Progenitor cell of endocrine pancreas (in vitro differentiated cells): ENCODE measurements at regions not wholly inside any gene's neighbourhood (a gene's known extent, or its start where the extent isn't known, plus 50 kb on each side); places are given as distances from the start of the nearest gene placed in this dataset.

ENCODE experiments used
- DNase-seq: peaks from one replicate; pipeline ENCODE4 v3.0.0; 2021; ENCODE audit warnings: low spot score; ENCODE audit not compliant: unreplicated experiment
- H3K27ac Mint-ChIP-seq: 2 replicates; pipeline ENCODE4 v1.8.0; 2021; ENCODE audit warnings: mild to moderate bottlenecking, moderate library complexity, mixed read lengths
- H3K27me3 Mint-ChIP-seq: 2 replicates; pipeline ENCODE4 v1.8.0; 2021; ENCODE audit warnings: mixed read lengths
- H3K36me3 Mint-ChIP-seq: 2 replicates; pipeline ENCODE4 v1.8.0; 2022; ENCODE audit warnings: mixed read lengths; ENCODE audit not compliant: insufficient read depth
- H3K4me1 Mint-ChIP-seq: 2 replicates; pipeline ENCODE4 v1.8.0; 2021; ENCODE audit warnings: low read depth, mixed read lengths
- H3K4me3 Mint-ChIP-seq: 2 replicates; pipeline ENCODE4 v1.8.0; 2021; ENCODE audit warnings: low read depth, mild to moderate bottlenecking, moderate library complexity, mixed read lengths
- H3K9me3 Mint-ChIP-seq: 2 replicates; pipeline ENCODE4 v1.8.0; 2021; ENCODE audit warnings: low read depth, mixed read lengths
- TF ChIP-seq, protein P1 (sequence below): fragments of 200-600 bp; sonication (generic); IDR thresholded peaks from one replicate; pipeline ENCODE4 v1.5.0; 2021; ENCODE audit warnings: antibody characterized with exemption, mild to moderate bottlenecking; ENCODE audit not compliant: unreplicated experiment

DNA sequence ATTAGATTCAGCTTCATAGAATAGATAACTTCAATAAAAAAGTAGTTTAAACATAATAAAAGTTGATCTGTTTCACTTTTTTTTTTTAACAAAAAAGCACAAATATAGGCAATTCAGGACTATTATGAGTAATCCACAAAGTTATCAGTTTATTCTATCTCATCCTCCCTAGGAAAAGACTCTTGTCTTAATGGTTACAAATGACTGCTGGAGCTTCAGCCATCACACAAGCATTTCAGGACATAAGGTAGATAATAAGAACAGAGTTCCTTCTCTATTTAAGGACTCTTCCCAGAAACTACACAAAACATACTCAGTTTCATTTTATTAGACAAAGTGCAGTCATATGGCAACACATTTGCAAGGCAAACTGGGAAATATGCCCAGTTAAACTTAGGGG lies 357.6 kb upstream of the SETBP1 start:
- no peak overlapping the region for H3K4me3 Mint-ChIP-seq
- H3K27ac Mint-ChIP-seq = no peak overlapping the region
- H3K36me3 Mint-ChIP-seq = no peaks in the 10 kb centered on the region
- no peaks in the 10 kb centered on the region for H3K9me3 Mint-ChIP-seq
- no peaks in the 10 kb centered on the region for H3K4me1 Mint-ChIP-seq
- H3K27me3 Mint-ChIP-seq = peaks cover 4% of the 10 kb centered on the region
- no peak for DNase-seq
- TF ChIP-seq, protein P1, sequence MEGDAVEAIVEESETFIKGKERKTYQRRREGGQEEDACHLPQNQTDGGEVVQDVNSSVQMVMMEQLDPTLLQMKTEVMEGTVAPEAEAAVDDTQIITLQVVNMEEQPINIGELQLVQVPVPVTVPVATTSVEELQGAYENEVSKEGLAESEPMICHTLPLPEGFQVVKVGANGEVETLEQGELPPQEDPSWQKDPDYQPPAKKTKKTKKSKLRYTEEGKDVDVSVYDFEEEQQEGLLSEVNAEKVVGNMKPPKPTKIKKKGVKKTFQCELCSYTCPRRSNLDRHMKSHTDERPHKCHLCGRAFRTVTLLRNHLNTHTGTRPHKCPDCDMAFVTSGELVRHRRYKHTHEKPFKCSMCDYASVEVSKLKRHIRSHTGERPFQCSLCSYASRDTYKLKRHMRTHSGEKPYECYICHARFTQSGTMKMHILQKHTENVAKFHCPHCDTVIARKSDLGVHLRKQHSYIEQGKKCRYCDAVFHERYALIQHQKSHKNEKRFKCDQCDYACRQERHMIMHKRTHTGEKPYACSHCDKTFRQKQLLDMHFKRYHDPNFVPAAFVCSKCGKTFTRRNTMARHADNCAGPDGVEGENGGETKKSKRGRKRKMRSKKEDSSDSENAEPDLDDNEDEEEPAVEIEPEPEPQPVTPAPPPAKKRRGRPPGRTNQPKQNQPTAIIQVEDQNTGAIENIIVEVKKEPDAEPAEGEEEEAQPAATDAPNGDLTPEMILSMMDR = no peak

DNA sequence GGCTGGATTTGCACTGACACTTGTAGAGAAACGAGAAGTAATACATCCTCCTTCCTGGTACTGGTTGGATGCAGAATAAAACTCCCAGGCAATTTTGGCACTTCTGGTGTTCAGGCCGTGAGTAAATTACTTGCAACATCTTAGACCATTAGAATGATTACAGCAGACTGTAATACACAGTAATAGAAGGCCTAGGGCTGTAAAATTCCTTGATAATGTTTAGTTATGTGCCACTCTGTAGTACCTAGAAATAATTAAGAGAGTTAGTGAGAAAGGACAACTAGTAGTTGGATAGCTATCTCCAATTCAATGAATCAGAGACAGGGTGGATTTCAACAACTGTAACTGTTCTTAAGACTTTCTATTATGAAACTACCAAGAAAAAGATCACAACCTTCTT lies 356.3 kb upstream of the SETBP1 start:
- H3K4me1 Mint-ChIP-seq = no peaks in the 10 kb centered on the region
- no peaks in the 10 kb centered on the region for H3K36me3 Mint-ChIP-seq
- H3K9me3 Mint-ChIP-seq = no peaks in the 10 kb centered on the region
- no peak overlapping the region for H3K27ac Mint-ChIP-seq
- H3K27me3 Mint-ChIP-seq = peaks cover 4% of the 10 kb centered on the region
- DNase-seq = no peak
- TF ChIP-seq, protein P1 = no peak
- H3K4me3 Mint-ChIP-seq = no peak overlapping the region

DNA sequence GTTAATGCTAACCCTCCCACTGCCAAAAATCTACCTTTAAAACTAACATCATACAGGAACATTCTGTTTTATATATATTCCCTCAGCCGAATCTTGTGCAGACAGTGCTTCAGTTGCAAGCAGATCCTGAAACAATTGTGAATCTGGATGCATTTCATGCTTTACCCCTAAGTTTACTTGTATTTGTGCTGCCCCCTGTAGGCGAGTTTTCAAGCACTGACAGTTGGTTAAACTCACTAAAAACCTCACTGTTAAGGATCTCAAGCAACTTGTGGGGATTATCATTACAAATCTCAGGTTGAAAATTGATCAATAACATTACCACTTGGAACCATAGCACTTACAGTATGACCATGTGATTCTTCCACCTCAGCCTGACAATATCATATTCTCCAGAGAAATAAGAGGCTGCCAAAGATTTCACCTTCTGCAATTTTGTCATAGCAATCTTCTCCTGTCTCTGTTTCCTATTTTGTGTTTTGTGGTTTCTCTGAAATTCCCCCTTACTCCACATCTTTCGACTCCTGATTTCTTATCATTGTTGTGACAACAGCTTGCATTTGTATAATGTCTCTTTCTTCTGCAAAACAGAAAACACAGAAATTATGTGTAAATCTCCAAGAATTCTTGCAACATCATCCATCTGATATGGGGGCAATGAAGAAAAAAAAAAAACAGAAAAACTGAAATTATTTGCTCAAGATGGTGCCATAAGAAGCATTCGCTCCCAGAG lies 354.6 kb upstream of the SETBP1 start:
- Mint-ChIP-seq H3K4me1 (no peaks in the 10 kb centered on the region), H3K4me3 (no peak overlapping the region), H3K9me3 (no peaks in the 10 kb centered on the region), H3K27ac (no peak overlapping the region), H3K36me3 (no peaks in the 10 kb centered on the region), H3K27me3 (peaks cover 4% of the 10 kb centered on the region)
- DNase-seq = peak; percentile 34
- TF ChIP-seq, protein P1 = peak; percentile 76

DNA sequence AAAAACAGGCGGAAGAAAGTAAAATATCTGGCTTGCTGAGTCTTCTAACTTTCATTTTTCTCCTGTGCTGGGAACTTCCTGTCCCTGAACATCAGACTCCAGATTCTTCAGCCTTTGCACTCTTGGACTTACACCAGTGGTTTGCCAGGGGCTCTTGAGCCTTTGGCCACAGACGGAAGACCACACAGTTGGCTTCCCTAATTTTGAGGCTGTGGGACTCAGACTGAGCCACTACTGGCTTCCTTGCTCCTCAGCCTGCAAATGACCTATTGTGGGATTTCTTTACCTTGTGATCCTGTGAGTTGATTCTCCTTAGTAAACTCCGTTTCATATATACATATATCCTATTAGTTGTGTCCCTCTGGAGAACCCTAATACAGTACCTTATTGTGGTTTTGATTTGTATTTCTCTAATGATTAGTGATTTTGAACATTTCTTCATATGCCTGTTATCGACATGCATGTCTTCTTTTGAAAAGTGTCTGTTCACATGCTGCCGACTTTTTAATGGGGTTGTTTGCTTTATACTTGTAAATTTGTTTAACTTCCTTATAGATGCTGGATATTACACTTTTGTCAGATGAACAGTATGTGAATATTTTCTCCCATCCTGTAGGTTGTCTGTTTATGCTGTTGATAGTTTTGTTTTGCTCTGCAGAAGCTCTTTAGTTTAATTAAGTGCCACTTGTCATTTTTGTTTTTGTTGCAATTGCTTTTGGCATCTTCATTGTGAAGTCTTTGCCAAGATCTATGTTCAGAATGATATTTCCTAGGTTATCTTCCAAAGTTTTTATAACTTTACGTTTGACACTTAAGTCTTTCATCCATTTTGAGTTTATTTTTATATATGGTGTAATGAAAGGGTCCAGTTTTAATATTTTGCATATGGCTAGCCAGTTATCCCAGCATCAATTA lies 348.8 kb upstream of the SETBP1 start:
- no peaks in the 10 kb centered on the region for H3K27me3 Mint-ChIP-seq

DNA sequence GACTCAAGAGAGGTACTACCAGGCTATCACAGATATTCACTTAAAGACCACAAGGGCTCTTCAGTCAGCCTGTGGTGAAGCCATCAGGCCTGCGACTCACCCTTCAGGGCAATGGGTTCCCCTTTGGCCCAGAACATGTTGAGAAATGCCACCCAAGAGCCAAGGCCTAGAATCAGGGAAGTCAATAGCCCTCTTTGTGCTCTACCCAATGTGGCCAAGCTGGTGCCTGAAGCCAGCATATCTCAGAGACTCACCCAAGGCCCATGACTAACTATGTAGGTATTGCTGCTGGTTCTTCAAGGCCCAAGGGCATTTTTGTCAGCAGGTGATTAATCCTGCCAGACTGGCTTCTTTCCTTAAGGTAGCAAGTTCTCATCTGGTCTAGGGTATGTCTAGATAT lies 338.9 kb upstream of the SETBP1 start:
- H3K36me3 Mint-ChIP-seq = peaks cover 2% of the 10 kb centered on the region
- H3K4me1 Mint-ChIP-seq = no peaks in the 10 kb centered on the region
- TF ChIP-seq, protein P1 = no peak

More for the DNA sequence above, 348.8 kb upstream of the SETBP1 start:
- Mint-ChIP-seq H3K4me1 (no peaks in the 10 kb centered on the region), H3K4me3 (no peak overlapping the region), H3K36me3 (no peaks in the 10 kb centered on the region), H3K9me3 (peaks cover 4% of the 10 kb centered on the region), H3K27ac (no peak overlapping the region)
- DNase-seq = no peak
- TF ChIP-seq, protein P1 = no peak

More for the DNA sequence above, 338.9 kb upstream of the SETBP1 start:
- DNase-seq = no peak
- H3K9me3 Mint-ChIP-seq = peaks cover 20% of the 10 kb centered on the region
- no peaks in the 10 kb centered on the region for H3K27me3 Mint-ChIP-seq
- no peak overlapping the region for H3K4me3 Mint-ChIP-seq
- no peak overlapping the region for H3K27ac Mint-ChIP-seq
